ENCODE measurements at regions not wholly inside any gene's neighbourhood (a gene's known extent, or its start where the extent isn't known, plus 50 kb on each side); places are given as distances from the start of the nearest gene placed in this dataset.

GRCh38 chr10:121235692-121236091 is 362.6 kb downstream of the FGFR2 start:
- TF ChIP-seq CTCF (IDR thresholded peaks at IDR 0.05 in 4 of 5, conservative IDR thresholded peaks at IDR 0.05 in 1 of 5) (no peak), POLR2A (IDR thresholded peaks at IDR 0.05) (no peak)

Measured in gastrocnemius medialis (tissue), 4 donors.